HEK293 (cell line): ENCODE measurements at regions not wholly inside any gene's neighbourhood (a gene's known extent, or its start where the extent isn't known, plus 50 kb on each side); places are given as distances from the start of the nearest gene placed in this dataset.
"Not testable (repeated sequence)": the region's sequence is repeated elsewhere in the genome, so short reads cannot be mapped to it uniquely, and the experiment has no call there.

Experiments used
- CTCF ChIP-seq: fragments of 450-650 bp; formaldehyde crosslinking; IDR thresholded peaks from 2 replicates; pipeline ENCODE4 v1.5.1; 2016; ENCODE audit warnings: missing biosample characterization, missing genetic modification characterization
- KLF16 ChIP-seq: fragments of 450-650 bp; formaldehyde crosslinking; IDR thresholded peaks from 2 replicates; pipeline ENCODE4 v1.5.1; 2017; ENCODE audit warnings: missing biosample characterization, missing genetic modification characterization
- PATZ1 ChIP-seq: fragments of 450-650 bp; formaldehyde crosslinking; IDR thresholded peaks from 2 replicates; pipeline ENCODE4 v1.5.1; 2016; ENCODE audit warnings: missing biosample characterization, missing genetic modification characterization
- PRDM1 ChIP-seq: fragments of 450-650 bp; formaldehyde crosslinking; IDR thresholded peaks from 2 replicates; pipeline ENCODE4; 2016; ENCODE audit warnings: missing biosample characterization, missing genetic modification characterization
- REST ChIP-seq: fragments of 450-650 bp; formaldehyde crosslinking; IDR thresholded peaks from 2 replicates; pipeline ENCODE4 v1.5.1; 2016; ENCODE audit warnings: missing biosample characterization, missing genetic modification characterization
- SETDB1 ChIP-seq: IDR thresholded peaks from one replicate; pipeline ENCODE4 v1.6.1; 2017; ENCODE audit warnings: mild to moderate bottlenecking, low read length, moderate library complexity, mixed read lengths; ENCODE audit not compliant: insufficient read length
- ZBTB21 ChIP-seq: fragments of 450-650 bp; formaldehyde crosslinking; IDR thresholded peaks from 2 replicates; pipeline ENCODE4 v1.5.1; 2017; ENCODE audit warnings: missing biosample characterization, missing genetic modification characterization
- ZBTB26 ChIP-seq: fragments of 450-650 bp; formaldehyde crosslinking; optimal IDR thresholded peaks from 2 replicates; pipeline ENCODE3; 2016; ENCODE audit warnings: missing biosample characterization, mild to moderate bottlenecking, missing genetic modification characterization
- ZNF133 ChIP-seq: fragments of 450-650 bp; formaldehyde crosslinking; IDR thresholded peaks from 2 replicates; pipeline ENCODE4 v1.5.1; 2016; ENCODE audit warnings: missing biosample characterization, missing genetic modification characterization
- ZNF146 ChIP-seq: fragments of 450-650 bp; formaldehyde crosslinking; IDR thresholded peaks from 2 replicates; pipeline ENCODE4 v1.5.1; 2016; ENCODE audit warnings: missing biosample characterization, missing genetic modification characterization
- ZNF324 ChIP-seq: fragments of 450-650 bp; formaldehyde crosslinking; IDR thresholded peaks from 2 replicates; pipeline ENCODE4 v1.5.1; 2016; ENCODE audit warnings: missing biosample characterization, missing genetic modification characterization
- ZNF362 ChIP-seq: fragments of 450-650 bp; formaldehyde crosslinking; IDR thresholded peaks from 2 replicates; pipeline ENCODE4 v1.5.1; 2016; ENCODE audit warnings: missing biosample characterization, missing genetic modification characterization
- ZNF785 ChIP-seq: fragments of 450-650 bp; formaldehyde crosslinking; IDR thresholded peaks from 2 replicates; pipeline ENCODE4 v1.5.1; 2016; ENCODE audit warnings: missing biosample characterization, missing genetic modification characterization

- TF ChIP-seq KLF16 (tag by site-specific recombination); ZNF362 (tag by site-specific recombination); ZNF324 (tag by site-specific recombination); REST; PRDM1 (tag by site-specific recombination); ZNF785 (tag by site-specific recombination); SETDB1; ZBTB26 (tag by site-specific recombination); CTCF (tag by site-specific recombination); ZNF133 (tag by site-specific recombination); ZBTB21 (tag by site-specific recombination); PATZ1 (tag by site-specific recombination): not testable (repeated sequence)
- peak; percentile 91 for TF ChIP-seq ZNF146 (tag by site-specific recombination)
Measured at GRCh38 chr3:73193943-73194342, 132.5 kb downstream of the EBLN2 start.
